ENCODE measurements at regions not wholly inside any gene's neighbourhood (a gene's known extent, or its start where the extent isn't known, plus 50 kb on each side); places are given as distances from the start of the nearest gene placed in this dataset.

DNA sequence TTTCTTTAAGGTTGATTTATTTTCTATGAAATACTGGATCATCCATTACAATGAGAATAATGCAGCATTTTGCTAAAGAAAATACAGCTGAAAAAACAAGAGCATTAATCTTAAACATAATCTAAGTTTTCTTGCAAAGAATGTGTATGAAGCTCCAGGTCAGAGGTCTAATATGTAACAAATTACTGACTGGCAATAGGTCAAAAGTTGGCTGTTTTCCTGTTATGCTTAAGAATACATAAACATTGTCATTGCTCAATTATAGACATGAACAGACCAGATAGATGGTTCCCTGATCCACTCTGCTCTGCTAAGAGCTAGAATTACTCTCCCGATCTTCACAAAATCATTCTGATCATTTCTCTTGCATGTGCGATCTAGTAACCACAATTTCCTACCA is 718.6 kb downstream of the PDHA2 start (continued):
- TF ChIP-seq EZH2phosphoT487 (IDR thresholded peaks at IDR 0.05; ENCODE audit: unreplicated experiment) (no peak), ZNF114 (CRISPR knock-in tag; IDR thresholded peaks at IDR 0.05) (no peak)

DNA sequence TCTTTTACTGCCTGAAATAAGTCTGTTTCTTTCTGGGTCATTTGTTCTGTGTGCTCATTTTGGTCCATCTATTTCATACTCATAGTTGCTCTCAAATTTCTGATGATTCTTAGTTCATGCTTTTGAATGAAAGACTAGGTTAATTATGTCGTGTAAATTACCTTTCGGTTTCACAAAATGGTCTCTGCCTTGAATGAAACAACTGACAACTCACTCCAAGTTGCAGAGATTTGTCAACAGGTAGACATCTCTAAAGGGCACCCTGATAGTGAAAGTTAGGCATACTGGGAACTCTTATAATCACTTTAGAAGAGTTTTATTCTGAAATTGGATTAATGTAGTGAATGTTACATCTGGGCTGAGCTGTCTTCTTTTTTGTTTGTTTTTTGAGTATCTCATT is 726.9 kb downstream of the PDHA2 start:
- no peak overlapping the region; the same call in 1 of the 2 replicates for H2AFZ ChIP-seq
- no peak for DNase-seq (ENCODE audit: low spot score)
- H3K27me3 ChIP-seq (ENCODE audit: insufficient read depth) = no peaks in the 10 kb centered on the region
- H3K27ac ChIP-seq (ENCODE audit: low read depth) = no peak overlapping the region
- H3F3A ChIP-seq (replicated peaks; ENCODE audit: low read depth) = no peaks in the 10 kb centered on the region
- H3K79me2 ChIP-seq (replicated peaks; ENCODE audit: insufficient read depth) = no peaks in the 10 kb centered on the region
- H3K4me1 ChIP-seq (ENCODE audit: insufficient read depth) = no peaks in the 10 kb centered on the region
- H3K4me2 ChIP-seq = no peak overlapping the region
- no peak for ATAC-seq
- Mint-ChIP-seq H3K4me3 (no peak overlapping the region), H3K27ac (no peak overlapping the region), H3K27me3 (ENCODE audit: insufficient read depth, low read depth, poor library complexity) (no peaks in the 10 kb centered on the region), H3K9me3 (no peaks in the 10 kb centered on the region), H3K36me3 (ENCODE audit: low read depth) (no peaks in the 10 kb centered on the region), H3K4me1 (no peaks in the 10 kb centered on the region)
- no peak overlapping the region for H3K4me3 ChIP-seq
- TF ChIP-seq NANOG (IDR thresholded peaks at IDR 0.05; ENCODE audit: borderline replicate concordance) = no peak
- TF ChIP-seq, protein P1, sequence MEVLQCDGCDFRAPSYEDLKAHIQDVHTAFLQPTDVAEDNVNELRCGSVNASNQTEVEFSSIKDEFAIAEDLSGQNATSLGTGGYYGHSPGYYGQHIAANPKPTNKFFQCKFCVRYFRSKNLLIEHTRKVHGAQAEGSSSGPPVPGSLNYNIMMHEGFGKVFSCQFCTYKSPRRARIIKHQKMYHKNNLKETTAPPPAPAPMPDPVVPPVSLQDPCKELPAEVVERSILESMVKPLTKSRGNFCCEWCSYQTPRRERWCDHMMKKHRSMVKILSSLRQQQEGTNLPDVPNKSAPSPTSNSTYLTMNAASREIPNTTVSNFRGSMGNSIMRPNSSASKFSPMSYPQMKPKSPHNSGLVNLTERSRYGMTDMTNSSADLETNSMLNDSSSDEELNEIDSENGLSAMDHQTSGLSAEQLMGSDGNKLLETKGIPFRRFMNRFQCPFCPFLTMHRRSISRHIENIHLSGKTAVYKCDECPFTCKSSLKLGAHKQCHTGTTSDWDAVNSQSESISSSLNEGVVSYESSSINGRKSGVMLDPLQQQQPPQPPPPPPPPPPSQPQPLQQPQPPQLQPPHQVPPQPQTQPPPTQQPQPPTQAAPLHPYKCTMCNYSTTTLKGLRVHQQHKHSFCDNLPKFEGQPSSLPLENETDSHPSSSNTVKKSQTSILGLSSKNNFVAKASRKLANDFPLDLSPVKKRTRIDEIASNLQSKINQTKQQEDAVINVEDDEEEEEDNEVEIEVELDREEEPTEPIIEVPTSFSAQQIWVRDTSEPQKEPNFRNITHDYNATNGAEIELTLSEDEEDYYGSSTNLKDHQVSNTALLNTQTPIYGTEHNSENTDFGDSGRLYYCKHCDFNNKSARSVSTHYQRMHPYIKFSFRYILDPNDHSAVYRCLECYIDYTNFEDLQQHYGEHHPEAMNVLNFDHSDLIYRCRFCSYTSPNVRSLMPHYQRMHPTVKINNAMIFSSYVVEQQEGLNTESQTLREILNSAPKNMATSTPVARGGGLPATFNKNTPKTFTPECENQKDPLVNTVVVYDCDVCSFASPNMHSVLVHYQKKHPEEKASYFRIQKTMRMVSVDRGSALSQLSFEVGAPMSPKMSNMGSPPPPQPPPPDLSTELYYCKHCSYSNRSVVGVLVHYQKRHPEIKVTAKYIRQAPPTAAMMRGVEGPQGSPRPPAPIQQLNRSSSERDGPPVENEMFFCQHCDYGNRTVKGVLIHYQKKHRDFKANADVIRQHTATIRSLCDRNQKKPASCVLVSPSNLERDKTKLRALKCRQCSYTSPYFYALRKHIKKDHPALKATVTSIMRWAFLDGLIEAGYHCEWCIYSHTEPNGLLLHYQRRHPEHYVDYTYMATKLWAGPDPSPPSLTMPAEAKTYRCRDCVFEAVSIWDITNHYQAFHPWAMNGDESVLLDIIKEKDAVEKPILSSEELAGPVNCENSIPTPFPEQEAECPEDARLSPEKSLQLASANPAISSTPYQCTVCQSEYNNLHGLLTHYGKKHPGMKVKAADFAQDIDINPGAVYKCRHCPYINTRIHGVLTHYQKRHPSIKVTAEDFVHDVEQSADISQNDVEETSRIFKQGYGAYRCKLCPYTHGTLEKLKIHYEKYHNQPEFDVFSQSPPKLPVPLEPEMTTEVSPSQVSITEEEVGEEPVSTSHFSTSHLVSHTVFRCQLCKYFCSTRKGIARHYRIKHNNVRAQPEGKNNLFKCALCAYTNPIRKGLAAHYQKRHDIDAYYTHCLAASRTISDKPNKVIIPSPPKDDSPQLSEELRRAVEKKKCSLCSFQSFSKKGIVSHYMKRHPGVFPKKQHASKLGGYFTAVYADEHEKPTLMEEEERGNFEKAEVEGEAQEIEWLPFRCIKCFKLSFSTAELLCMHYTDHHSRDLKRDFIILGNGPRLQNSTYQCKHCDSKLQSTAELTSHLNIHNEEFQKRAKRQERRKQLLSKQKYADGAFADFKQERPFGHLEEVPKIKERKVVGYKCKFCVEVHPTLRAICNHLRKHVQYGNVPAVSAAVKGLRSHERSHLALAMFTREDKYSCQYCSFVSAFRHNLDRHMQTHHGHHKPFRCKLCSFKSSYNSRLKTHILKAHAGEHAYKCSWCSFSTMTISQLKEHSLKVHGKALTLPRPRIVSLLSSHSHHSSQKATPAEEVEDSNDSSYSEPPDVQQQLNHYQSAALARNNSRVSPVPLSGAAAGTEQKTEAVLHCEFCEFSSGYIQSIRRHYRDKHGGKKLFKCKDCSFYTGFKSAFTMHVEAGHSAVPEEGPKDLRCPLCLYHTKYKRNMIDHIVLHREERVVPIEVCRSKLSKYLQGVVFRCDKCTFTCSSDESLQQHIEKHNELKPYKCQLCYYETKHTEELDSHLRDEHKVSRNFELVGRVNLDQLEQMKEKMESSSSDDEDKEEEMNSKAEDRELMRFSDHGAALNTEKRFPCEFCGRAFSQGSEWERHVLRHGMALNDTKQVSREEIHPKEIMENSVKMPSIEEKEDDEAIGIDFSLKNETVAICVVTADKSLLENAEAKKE (CRISPR knock-in tag; IDR thresholded peaks at IDR 0.05) = no peak
- TF ChIP-seq EZH2 (IDR thresholded peaks at IDR 0.05; ENCODE audit: low read depth, unreplicated experiment) = no peak
- TF ChIP-seq POLR2AphosphoS5 (IDR thresholded peaks at IDR 0.05; ENCODE audit: low read depth) = no peak
- no peaks in the 10 kb centered on the region; the same call in 1 of the 2 replicates for H3K9me2 ChIP-seq (ENCODE audit: insufficient read depth)
- H4K20me1 ChIP-seq (replicated peaks; ENCODE audit: insufficient read depth) = no peaks in the 10 kb centered on the region
- H3K36me3 ChIP-seq (ENCODE audit: insufficient read depth) = no peaks in the 10 kb centered on the region

All from GM23338 (cell line).